SK-N-SH treated with all-trans-retinoic acid at 6 μM for 48 hours (cell line): ENCODE measurements at regions not wholly inside any gene's neighbourhood (a gene's known extent, or its start where the extent isn't known, plus 50 kb on each side); places are given as distances from the start of the nearest gene placed in this dataset.

Source experiments
- ARNTL ChIP-seq: fragments of 450-650 bp; formaldehyde crosslinking; IDR thresholded peaks from 2 replicates; pipeline ENCODE4 v1.5.0; 2020; ENCODE audit warnings: low read depth, mild to moderate bottlenecking, moderate library complexity, borderline replicate concordance
- BACH2 ChIP-seq: fragments of 250-450 bp; sonication (Bioruptor Pico); IDR thresholded peaks from 2 replicates; pipeline ENCODE4 v1.9.0; 2021; ENCODE audit warnings: mild to moderate bottlenecking, borderline replicate concordance
- CREB5 ChIP-seq: fragments of 250-450 bp; sonication (Bioruptor Pico); IDR thresholded peaks from 2 replicates; pipeline ENCODE4 v1.5.1; 2020; ENCODE audit warnings: low read depth, mild to moderate bottlenecking, moderate library complexity
- CSRNP3 ChIP-seq: fragments of 250-450 bp; sonication (Bioruptor Pico); IDR thresholded peaks from 2 replicates; pipeline ENCODE4 v1.5.1; 2021; ENCODE audit warnings: mild to moderate bottlenecking, moderate library complexity
- PATZ1 ChIP-seq: fragments of 250-450 bp; sonication (Bioruptor Pico); IDR thresholded peaks from 2 replicates; pipeline ENCODE4 v1.8.0; 2020; ENCODE audit warnings: mild to moderate bottlenecking, moderate library complexity, borderline replicate concordance
- POU6F1 ChIP-seq: fragments of 250-450 bp; sonication (Bioruptor Pico); IDR thresholded peaks from 2 replicates; pipeline ENCODE4 v1.8.0; 2021; ENCODE audit warnings: low read depth, mild to moderate bottlenecking, moderate library complexity, borderline replicate concordance
- PPARA ChIP-seq: fragments of 250-450 bp; sonication (Bioruptor Pico); IDR thresholded peaks from 2 replicates; pipeline ENCODE4 v1.5.0; 2020; ENCODE audit warnings: mild to moderate bottlenecking, borderline replicate concordance
- RARB ChIP-seq: fragments of 250-450 bp; sonication (Bioruptor Pico); IDR thresholded peaks from 2 replicates; pipeline ENCODE4 v1.8.0; 2021; ENCODE audit warnings: mild to moderate bottlenecking, moderate library complexity
- SNAI2 ChIP-seq: fragments of 250-450 bp; sonication (Bioruptor Pico); IDR thresholded peaks from 2 replicates; pipeline ENCODE4 v1.5.0; 2020; ENCODE audit warnings: mild to moderate bottlenecking, moderate library complexity
- TSHZ2 ChIP-seq: fragments of 250-450 bp; sonication (Bioruptor Pico); IDR thresholded peaks from 2 replicates; pipeline ENCODE4 v1.5.0; 2020; ENCODE audit warnings: mild to moderate bottlenecking, moderate library complexity
- ZFP3 ChIP-seq: fragments of 250-450 bp; sonication (Bioruptor Pico); IDR thresholded peaks from 2 replicates; pipeline ENCODE4 v1.5.0; 2020; ENCODE audit warnings: mild to moderate bottlenecking, moderate library complexity
- ZFP30 ChIP-seq: fragments of 450-650 bp; formaldehyde crosslinking; IDR thresholded peaks from 2 replicates; pipeline ENCODE4 v1.5.0; 2022; ENCODE audit warnings: mild to moderate bottlenecking, moderate library complexity
- ZNF565 ChIP-seq: fragments of 450-650 bp; formaldehyde crosslinking; conservative IDR thresholded peaks from 2 replicates; pipeline ENCODE4 v1.5.0; 2020; ENCODE audit warnings: low read depth, mild to moderate bottlenecking, moderate library complexity

GRCh38 chr5:124919076-124919475 lies 172.6 kb upstream of the ZNF608 start:
- no peak for TF ChIP-seq ZFP3 (CRISPR knock-in tag)
- no peak for TF ChIP-seq PPARA (CRISPR knock-in tag)
- TF ChIP-seq RARB (CRISPR knock-in tag): no peak
- no peak for TF ChIP-seq CSRNP3 (CRISPR knock-in tag)
- no peak for TF ChIP-seq CREB5 (CRISPR knock-in tag)
- no peak for TF ChIP-seq SNAI2 (CRISPR knock-in tag)
- TF ChIP-seq ZNF565 (CRISPR knock-in tag): no peak
- TF ChIP-seq PATZ1: no peak
- TF ChIP-seq TSHZ2 (CRISPR knock-in tag): no peak
- TF ChIP-seq POU6F1 (CRISPR knock-in tag): no peak
- no peak for TF ChIP-seq BACH2 (CRISPR knock-in tag)
- no peak for TF ChIP-seq ARNTL (CRISPR knock-in tag)
- no peak for TF ChIP-seq ZFP30 (CRISPR knock-in tag)
